Neural progenitor cell (in vitro differentiated cells): ENCODE measurements at regions not wholly inside any gene's neighbourhood (a gene's known extent, or its start where the extent isn't known, plus 50 kb on each side); places are given as distances from the start of the nearest gene placed in this dataset.

ENCODE experiments used
- EZH2 ChIP-seq: fragments of 200-600 bp; sonication (generic); IDR thresholded peaks from 2 replicates; pipeline ENCODE4 v1.6.1; 2017; ENCODE audit warnings: antibody characterized with exemption, mild to moderate bottlenecking, moderate library complexity
- TF ChIP-seq, protein P1 (sequence below): fragments of 200-600 bp; sonication (generic); IDR thresholded peaks from 2 replicates; pipeline ENCODE4 v1.5.1; 2017; ENCODE audit warnings: antibody characterized with exemption, mild to moderate bottlenecking

DNA sequence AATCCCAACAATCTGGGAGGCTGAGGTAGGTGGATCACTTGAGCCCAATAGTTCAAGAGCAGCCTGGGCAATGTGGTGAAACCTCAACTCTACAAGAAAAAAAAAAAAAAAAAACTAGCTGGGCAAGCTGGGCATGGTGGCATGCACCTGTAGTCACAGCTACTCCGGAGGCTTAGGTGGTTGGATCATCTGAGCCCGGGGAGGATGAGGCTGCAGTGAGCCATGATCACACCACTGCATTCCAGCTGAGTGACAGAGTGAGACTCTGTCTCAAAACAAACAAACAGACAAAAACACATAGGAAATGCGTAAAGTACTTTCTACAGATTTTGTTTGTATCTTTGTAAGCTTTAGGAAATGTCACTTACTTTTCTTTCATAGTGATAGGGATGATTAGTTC is 307.2 kb upstream of the NR3C2 start:
- TF ChIP-seq, protein P1, sequence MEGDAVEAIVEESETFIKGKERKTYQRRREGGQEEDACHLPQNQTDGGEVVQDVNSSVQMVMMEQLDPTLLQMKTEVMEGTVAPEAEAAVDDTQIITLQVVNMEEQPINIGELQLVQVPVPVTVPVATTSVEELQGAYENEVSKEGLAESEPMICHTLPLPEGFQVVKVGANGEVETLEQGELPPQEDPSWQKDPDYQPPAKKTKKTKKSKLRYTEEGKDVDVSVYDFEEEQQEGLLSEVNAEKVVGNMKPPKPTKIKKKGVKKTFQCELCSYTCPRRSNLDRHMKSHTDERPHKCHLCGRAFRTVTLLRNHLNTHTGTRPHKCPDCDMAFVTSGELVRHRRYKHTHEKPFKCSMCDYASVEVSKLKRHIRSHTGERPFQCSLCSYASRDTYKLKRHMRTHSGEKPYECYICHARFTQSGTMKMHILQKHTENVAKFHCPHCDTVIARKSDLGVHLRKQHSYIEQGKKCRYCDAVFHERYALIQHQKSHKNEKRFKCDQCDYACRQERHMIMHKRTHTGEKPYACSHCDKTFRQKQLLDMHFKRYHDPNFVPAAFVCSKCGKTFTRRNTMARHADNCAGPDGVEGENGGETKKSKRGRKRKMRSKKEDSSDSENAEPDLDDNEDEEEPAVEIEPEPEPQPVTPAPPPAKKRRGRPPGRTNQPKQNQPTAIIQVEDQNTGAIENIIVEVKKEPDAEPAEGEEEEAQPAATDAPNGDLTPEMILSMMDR: no peak
- no peak for TF ChIP-seq EZH2
